Testis (tissue), 2 donors: ENCODE measurements at regions not wholly inside any gene's neighbourhood (a gene's known extent, or its start where the extent isn't known, plus 50 kb on each side); places are given as distances from the start of the nearest gene placed in this dataset.
"Not testable (repeated sequence)": the region's sequence is repeated elsewhere in the genome, so short reads cannot be mapped to it uniquely, and the experiment has no call there.

ENCODE experiments used
- POLR2A ChIP-seq: fragments of 450-650 bp; IDR thresholded peaks from one replicate; pipeline ENCODE4 v1.6.1; 2017; ENCODE audit warnings: antibody characterized with exemption, mild to moderate bottlenecking, moderate library complexity
- TF ChIP-seq, protein P1 (sequence below), 3 experiments: fragments of 450-650 bp in 2 of 3; fragments of 200-600 bp in 1 of 3; sonication (generic) in 1 of 3; IDR thresholded peaks; one replicate each; pipeline ENCODE4 v1.5.1; 2016 to 2019; ENCODE audit warnings: antibody characterized with exemption in 3 of 3, mild to moderate bottlenecking in 2 of 3, moderate library complexity in 1 of 3

DNA sequence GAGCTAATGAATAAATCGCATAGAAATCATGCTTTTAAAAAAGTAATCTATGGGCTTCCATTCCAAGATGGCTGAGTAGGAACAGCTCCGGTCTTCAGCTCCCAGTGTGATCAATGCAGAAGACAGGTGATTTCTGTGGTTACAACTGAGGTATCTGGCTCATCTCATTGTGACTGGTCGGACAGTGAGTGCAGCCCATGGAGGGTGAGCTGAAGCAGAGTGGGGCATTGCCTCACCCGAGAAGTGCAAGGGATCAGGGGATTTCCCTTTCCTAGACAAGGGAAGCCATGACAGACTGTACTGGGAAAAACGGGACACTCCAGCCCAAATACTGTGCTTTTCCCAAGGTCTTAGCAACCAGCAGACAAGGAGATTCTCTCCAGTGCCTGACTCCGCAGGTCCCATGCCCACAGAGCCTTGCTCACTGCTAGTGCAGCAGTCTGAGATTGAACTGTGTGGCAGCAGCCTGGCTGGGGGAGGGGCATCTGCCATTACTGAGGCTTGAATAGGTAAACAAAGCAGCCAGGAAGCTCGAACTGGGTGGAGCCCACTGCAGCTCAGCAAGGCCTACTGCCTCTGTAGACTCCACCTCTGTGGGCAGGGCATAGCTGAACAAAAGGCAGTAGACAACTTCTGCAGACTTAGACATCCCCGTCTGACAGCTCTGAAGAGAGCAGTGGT lies 61.5 kb upstream of the PLAAT1 start:
- TF ChIP-seq, protein P1, sequence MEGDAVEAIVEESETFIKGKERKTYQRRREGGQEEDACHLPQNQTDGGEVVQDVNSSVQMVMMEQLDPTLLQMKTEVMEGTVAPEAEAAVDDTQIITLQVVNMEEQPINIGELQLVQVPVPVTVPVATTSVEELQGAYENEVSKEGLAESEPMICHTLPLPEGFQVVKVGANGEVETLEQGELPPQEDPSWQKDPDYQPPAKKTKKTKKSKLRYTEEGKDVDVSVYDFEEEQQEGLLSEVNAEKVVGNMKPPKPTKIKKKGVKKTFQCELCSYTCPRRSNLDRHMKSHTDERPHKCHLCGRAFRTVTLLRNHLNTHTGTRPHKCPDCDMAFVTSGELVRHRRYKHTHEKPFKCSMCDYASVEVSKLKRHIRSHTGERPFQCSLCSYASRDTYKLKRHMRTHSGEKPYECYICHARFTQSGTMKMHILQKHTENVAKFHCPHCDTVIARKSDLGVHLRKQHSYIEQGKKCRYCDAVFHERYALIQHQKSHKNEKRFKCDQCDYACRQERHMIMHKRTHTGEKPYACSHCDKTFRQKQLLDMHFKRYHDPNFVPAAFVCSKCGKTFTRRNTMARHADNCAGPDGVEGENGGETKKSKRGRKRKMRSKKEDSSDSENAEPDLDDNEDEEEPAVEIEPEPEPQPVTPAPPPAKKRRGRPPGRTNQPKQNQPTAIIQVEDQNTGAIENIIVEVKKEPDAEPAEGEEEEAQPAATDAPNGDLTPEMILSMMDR (IDR thresholded peaks at IDR 0.05), result not testable (repeated sequence)
- TF ChIP-seq POLR2A, result not testable (repeated sequence)
